A673 (cell line): ENCODE measurements at regions not wholly inside any gene's neighbourhood (a gene's known extent, or its start where the extent isn't known, plus 50 kb on each side); places are given as distances from the start of the nearest gene placed in this dataset.

Experiments used
- BruUV-seq: library from RNA; stranded (reverse); fragments of 400-500 nt; replicated peaks from 2 replicates; lab custom pipeline; 2021; lab: Mats Ljungman, UMichigan
- CTCF ChIA-PET: fragments of 300-600 bp; sonication (Branson Sonifier 250); formaldehyde crosslinking; loops from one replicate; lab custom pipeline; 2022; ENCODE audit warnings: antibody characterized with exemption; lab: Charles Lee
- POLR2A ChIA-PET: fragments of 300-600 bp; sonication (Branson Sonifier 250); formaldehyde crosslinking; loops from one replicate; lab custom pipeline; 2022; ENCODE audit warnings: antibody characterized with exemption; ENCODE audit not compliant: low non-redundant PET; lab: Charles Lee
- DNase-seq: peaks from one replicate; pipeline ENCODE4 v3.0.0-alpha.2; 2015; ENCODE audit warnings: low spot score
- H3K27ac ChIP-seq: fragments of 200-600 bp; sonication (generic); 2 replicates; pipeline ENCODE4 v1.5.1; 2016; ENCODE audit warnings: mixed run types, low read depth, mild to moderate bottlenecking, mixed read lengths, antibody characterized with exemption, low read length; ENCODE audit not compliant: poor library complexity, severe bottlenecking
- H3K27me3 ChIP-seq: fragments of 200-600 bp; sonication (generic); replicated peaks from 2 replicates; pipeline ENCODE4 v1.6.1; 2017; ENCODE audit warnings: mixed run types, low read depth, mild to moderate bottlenecking, mixed read lengths, antibody characterized with exemption, low read length; ENCODE audit not compliant: insufficient read depth, poor library complexity
- H3K36me3 ChIP-seq: fragments of 200-600 bp; sonication (generic); 2 replicates; pipeline ENCODE4 v1.6.1; 2016; ENCODE audit warnings: mixed run types, mild to moderate bottlenecking, mixed read lengths, antibody characterized with exemption, low read length; ENCODE audit not compliant: insufficient read depth, poor library complexity, severe bottlenecking
- H3K4me1 ChIP-seq: fragments of 200-600 bp; sonication (generic); 2 replicates; pipeline ENCODE4 v1.6.1; 2017; ENCODE audit warnings: mixed run types, mild to moderate bottlenecking, mixed read lengths, antibody characterized with exemption, low read length; ENCODE audit not compliant: insufficient read depth, poor library complexity, severe bottlenecking
- H3K4me3 ChIP-seq: fragments of 200-600 bp; sonication (generic); 2 replicates; pipeline ENCODE4 v1.5.1; 2016; ENCODE audit warnings: low read depth, mixed run types, mild to moderate bottlenecking, mixed read lengths, low read length; ENCODE audit not compliant: poor library complexity, severe bottlenecking
- H3K9me3 ChIP-seq: fragments of 200-600 bp; sonication (generic); 2 replicates; pipeline ENCODE4 v1.6.1; 2016; ENCODE audit warnings: mixed run types, low read depth, mild to moderate bottlenecking, mixed read lengths, antibody characterized with exemption, low read length; ENCODE audit not compliant: poor library complexity, severe bottlenecking
- EZH2 ChIP-seq: fragments of 200-600 bp; sonication (generic); IDR thresholded peaks from 2 replicates; pipeline ENCODE4 v1.6.1; 2017; ENCODE audit warnings: borderline replicate concordance, low read depth, mild to moderate bottlenecking, mixed read lengths, antibody characterized with exemption, low read length; ENCODE audit not compliant: poor library complexity, severe bottlenecking
- intact Hi-C: fragments of 100-400 bp; cut with micrococcal nuclease; formaldehyde crosslinking; loops from one replicate; pipeline ENCODE4 v1.10.0; 2022; ENCODE audit not compliant: unreplicated experiment
- TF ChIP-seq, protein P1 (sequence below): fragments of 300-800, 200-600 bp; sonication (generic); conservative IDR thresholded peaks from 2 replicates; pipeline ENCODE4 v1.5.1; 2017; ENCODE audit warnings: low read depth, mild to moderate bottlenecking, antibody characterized with exemption, low read length, moderate library complexity, mixed read lengths

DNA sequence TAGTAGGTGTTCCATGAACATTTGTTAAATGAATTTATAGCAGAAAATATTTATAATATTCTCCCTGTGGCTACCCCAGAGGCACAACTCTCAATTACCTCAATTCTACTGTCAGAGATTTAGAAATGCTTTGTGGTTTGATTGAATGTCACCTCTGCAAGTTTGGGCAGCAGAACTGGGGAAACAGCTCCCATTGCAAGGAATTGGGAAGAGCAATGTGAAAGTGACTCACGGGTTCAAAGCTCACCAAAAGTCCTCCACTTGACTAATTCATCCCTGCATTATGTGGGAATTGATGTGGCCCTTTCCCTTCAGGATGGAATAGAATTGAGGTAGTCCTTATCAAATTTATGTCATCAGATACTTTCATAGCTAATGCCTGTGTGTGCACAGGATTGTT, 562.7 kb downstream of the MFSD1 start:
- no TSS peak for BruUV-seq
- ChIA-PET POLR2A (no interaction called here), CTCF (no interaction called here)
- no peaks in the 10 kb centered on the region for H3K4me1 ChIP-seq
- H3K4me3 ChIP-seq, result no peak overlapping the region
- H3K9me3 ChIP-seq, result no peaks in the 10 kb centered on the region
- no peak overlapping the region for H3K27ac ChIP-seq
- no peaks in the 10 kb centered on the region for H3K27me3 ChIP-seq
- DNase-seq, result no peak
- no peaks in the 10 kb centered on the region for H3K36me3 ChIP-seq
- no peak for TF ChIP-seq EZH2
- TF ChIP-seq, protein P1, sequence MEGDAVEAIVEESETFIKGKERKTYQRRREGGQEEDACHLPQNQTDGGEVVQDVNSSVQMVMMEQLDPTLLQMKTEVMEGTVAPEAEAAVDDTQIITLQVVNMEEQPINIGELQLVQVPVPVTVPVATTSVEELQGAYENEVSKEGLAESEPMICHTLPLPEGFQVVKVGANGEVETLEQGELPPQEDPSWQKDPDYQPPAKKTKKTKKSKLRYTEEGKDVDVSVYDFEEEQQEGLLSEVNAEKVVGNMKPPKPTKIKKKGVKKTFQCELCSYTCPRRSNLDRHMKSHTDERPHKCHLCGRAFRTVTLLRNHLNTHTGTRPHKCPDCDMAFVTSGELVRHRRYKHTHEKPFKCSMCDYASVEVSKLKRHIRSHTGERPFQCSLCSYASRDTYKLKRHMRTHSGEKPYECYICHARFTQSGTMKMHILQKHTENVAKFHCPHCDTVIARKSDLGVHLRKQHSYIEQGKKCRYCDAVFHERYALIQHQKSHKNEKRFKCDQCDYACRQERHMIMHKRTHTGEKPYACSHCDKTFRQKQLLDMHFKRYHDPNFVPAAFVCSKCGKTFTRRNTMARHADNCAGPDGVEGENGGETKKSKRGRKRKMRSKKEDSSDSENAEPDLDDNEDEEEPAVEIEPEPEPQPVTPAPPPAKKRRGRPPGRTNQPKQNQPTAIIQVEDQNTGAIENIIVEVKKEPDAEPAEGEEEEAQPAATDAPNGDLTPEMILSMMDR, result no peak
- intact Hi-C loops, result no loop called here

DNA sequence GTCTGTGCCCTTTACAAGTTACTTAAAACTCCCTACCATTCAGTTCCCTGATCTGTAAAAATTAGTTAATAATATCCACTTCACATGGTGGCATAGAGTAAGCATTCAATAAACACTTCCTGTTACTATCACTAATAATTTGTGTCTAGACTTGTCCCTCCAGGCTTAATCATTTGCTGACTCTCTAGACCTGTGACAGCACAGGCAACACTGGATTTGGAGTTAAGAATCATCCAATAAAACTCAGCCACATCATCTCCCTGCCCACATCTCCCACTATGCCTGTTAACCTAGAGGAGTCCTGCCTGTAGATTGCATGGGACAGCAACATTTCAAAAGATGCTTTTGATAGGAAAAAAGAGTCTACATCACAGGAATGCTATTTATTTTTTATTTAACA, 564.6 kb downstream of the MFSD1 start:
- no peak overlapping the region for H3K4me3 ChIP-seq
- no peaks in the 10 kb centered on the region for H3K4me1 ChIP-seq
- BruUV-seq, result no TSS peak
- no peak overlapping the region for H3K27ac ChIP-seq
- DNase-seq, result no peak
- intact Hi-C loops, result no loop called here
- no peak for TF ChIP-seq EZH2
- TF ChIP-seq, protein P1, result no peak
- H3K9me3 ChIP-seq, result no peaks in the 10 kb centered on the region
- ChIA-PET CTCF (no interaction called here), POLR2A (no interaction called here)
- no peaks in the 10 kb centered on the region for H3K36me3 ChIP-seq
- no peaks in the 10 kb centered on the region for H3K27me3 ChIP-seq

DNA sequence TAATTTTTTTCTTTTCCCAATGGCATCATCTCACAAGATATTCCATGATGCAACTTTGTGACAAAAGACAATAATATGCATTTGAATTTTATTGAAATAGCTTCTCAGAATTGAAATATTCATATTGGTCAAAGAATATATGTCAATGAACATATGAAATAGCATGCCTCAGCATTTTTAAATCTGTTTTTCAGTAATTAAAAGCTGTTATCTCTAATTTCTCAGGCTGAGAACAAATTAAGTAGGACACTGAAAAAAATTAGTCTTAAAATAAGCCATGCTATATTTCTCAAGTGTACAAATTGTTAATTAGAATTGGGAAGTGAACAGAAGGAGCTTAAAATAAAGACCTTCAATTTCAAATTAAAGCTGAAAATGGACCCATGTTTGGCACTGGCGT, 570.1 kb downstream of the MFSD1 start:
- Histone ChIP-seq H3K4me1 (no peaks in the 10 kb centered on the region), H3K27ac (no peak overlapping the region), H3K4me3 (no peak overlapping the region), H3K36me3 (no peaks in the 10 kb centered on the region), H3K27me3 (no peaks in the 10 kb centered on the region), H3K9me3 (no peaks in the 10 kb centered on the region)
- TF ChIP-seq, protein P1, result no peak
- no peak for TF ChIP-seq EZH2
- DNase-seq, result no peak
- ChIA-PET CTCF (no interaction called here), POLR2A (no interaction called here)
- no TSS peak for BruUV-seq
- intact Hi-C loops, result no loop called here
